A549 (cell line): ENCODE measurements at regions not wholly inside any gene's neighbourhood (a gene's known extent, or its start where the extent isn't known, plus 50 kb on each side); places are given as distances from the start of the nearest gene placed in this dataset.

Experiments
- BCL3 ChIP-seq: fragments of >200 bp; sonication (Bioruptor Twin); formaldehyde crosslinking; IDR thresholded peaks from 3 replicates; pipeline ENCODE4 v1.6.1; 2016
- CBX8 ChIP-seq: fragments of 200-600 bp; sonication (generic); IDR thresholded peaks from 2 replicates; pipeline ENCODE4 v1.6.1; 2016
- CTCF ChIP-seq: fragments of >200 bp; sonication (Bioruptor Twin); formaldehyde crosslinking; IDR thresholded peaks from 3 replicates; pipeline ENCODE4 v1.5.1; 2016
- HES2 ChIP-seq: fragments of >200 bp; sonication (Bioruptor Twin); formaldehyde crosslinking; IDR thresholded peaks from 2 replicates; pipeline ENCODE4 v1.6.1; 2016
- POLR2A ChIP-seq: IDR thresholded peaks from 2 replicates; pipeline ENCODE4 v1.6.1; 2012; ENCODE audit warnings: mild to moderate bottlenecking, low read length
- RAD21 ChIP-seq, 2 experiments: fragments of >200 bp in 1 of 2; sonication (Bioruptor Twin) in 1 of 2; formaldehyde crosslinking in 1 of 2; IDR thresholded peaks in 1 of 2; conservative IDR thresholded peaks in 1 of 2; 2 replicates in 1 of 2; 3 replicates in 1 of 2; pipeline ENCODE4 v1.6.1; 2012 to 2018; ENCODE audit warnings: inconsistent platforms in 1 of 2
- REST ChIP-seq: fragments of 200-600 bp; sonication (generic); IDR thresholded peaks from 2 replicates; pipeline ENCODE4 v1.6.1; 2016; ENCODE audit warnings: antibody characterized with exemption, mild to moderate bottlenecking, moderate library complexity

GRCh38 chrX:455673-456072, 69.0 kb upstream of the PPP2R3B start:
- TF ChIP-seq POLR2A (no peak), CTCF (no peak), CBX8 (no peak), HES2 (no peak), REST (no peak), RAD21 (conservative IDR thresholded peaks at IDR 0.05 in 1 of 2, IDR thresholded peaks at IDR 0.05 in 1 of 2) (no peak), BCL3 (no peak)
